Peyer's patch (tissue), 4 donors: ENCODE measurements at regions not wholly inside any gene's neighbourhood (a gene's known extent, or its start where the extent isn't known, plus 50 kb on each side); places are given as distances from the start of the nearest gene placed in this dataset.

Source experiments
- DNase-seq, 3 donors: peaks; one replicate each; pipeline ENCODE4 v3.0.0-alpha.2; 2017 to 2019
- H3K27ac ChIP-seq, 4 donors: fragments of 200-600 bp; sonication (generic); one replicate each; pipeline ENCODE4 v1.5.1; 2016 to 2019
- H3K27me3 ChIP-seq, 2 donors: fragments of 200-600 bp; sonication (generic); one replicate each; pipeline ENCODE4 v1.5.1; 2019
- H3K36me3 ChIP-seq, 3 donors: fragments of 200-600 bp; sonication (generic); one replicate each; pipeline ENCODE4 v1.5.1; 2016 to 2019
- H3K4me1 ChIP-seq, 4 donors: fragments of 200-600 bp; sonication (generic); one replicate each; pipeline ENCODE4 v1.5.1; 2016 to 2019
- H3K4me3 ChIP-seq, 4 donors: fragments of 200-600 bp; sonication (generic); 1 replicate in 3 of 4; 2 replicates in 1 of 4; pipeline ENCODE4 v1.5.1; 2016 to 2019; ENCODE audit warnings: mild to moderate bottlenecking in 1 of 4
- H3K9me3 ChIP-seq, 4 donors: fragments of 200-600 bp; sonication (generic); one replicate each; pipeline ENCODE4 v1.5.1; 2016 to 2019; ENCODE audit warnings: mild to moderate bottlenecking in 1 of 4
- POLR2A ChIP-seq, 2 donors: fragments of 450-650 bp; IDR thresholded peaks; one replicate each; pipeline ENCODE4 v1.5.1; 2017; ENCODE audit warnings: antibody characterized with exemption in 2 of 2, mild to moderate bottlenecking in 2 of 2, moderate library complexity in 2 of 2
- TF ChIP-seq, protein P1 (sequence below), 6 experiments: fragments of 450-650 bp in 4 of 6; fragments of 200-600 bp in 2 of 6; sonication (generic) in 1 of 6; IDR thresholded peaks; one replicate each; pipeline ENCODE4 v1.5.1; 2017 to 2019; ENCODE audit warnings: antibody characterized with exemption in 6 of 6, mild to moderate bottlenecking in 3 of 6, moderate library complexity in 1 of 6

- Histone ChIP-seq H3K36me3 (no peaks in the 10 kb centered on the region), H3K27ac (no peak overlapping the region), H3K4me3 (no peak overlapping the region), H3K9me3 (no peaks in the 10 kb centered on the region), H3K4me1 (no peaks in the 10 kb centered on the region), H3K27me3 (no peaks in the 10 kb centered on the region)
- DNase-seq = no peak
- TF ChIP-seq POLR2A (IDR thresholded peaks at IDR 0.05) = no peak
- TF ChIP-seq, protein P1, sequence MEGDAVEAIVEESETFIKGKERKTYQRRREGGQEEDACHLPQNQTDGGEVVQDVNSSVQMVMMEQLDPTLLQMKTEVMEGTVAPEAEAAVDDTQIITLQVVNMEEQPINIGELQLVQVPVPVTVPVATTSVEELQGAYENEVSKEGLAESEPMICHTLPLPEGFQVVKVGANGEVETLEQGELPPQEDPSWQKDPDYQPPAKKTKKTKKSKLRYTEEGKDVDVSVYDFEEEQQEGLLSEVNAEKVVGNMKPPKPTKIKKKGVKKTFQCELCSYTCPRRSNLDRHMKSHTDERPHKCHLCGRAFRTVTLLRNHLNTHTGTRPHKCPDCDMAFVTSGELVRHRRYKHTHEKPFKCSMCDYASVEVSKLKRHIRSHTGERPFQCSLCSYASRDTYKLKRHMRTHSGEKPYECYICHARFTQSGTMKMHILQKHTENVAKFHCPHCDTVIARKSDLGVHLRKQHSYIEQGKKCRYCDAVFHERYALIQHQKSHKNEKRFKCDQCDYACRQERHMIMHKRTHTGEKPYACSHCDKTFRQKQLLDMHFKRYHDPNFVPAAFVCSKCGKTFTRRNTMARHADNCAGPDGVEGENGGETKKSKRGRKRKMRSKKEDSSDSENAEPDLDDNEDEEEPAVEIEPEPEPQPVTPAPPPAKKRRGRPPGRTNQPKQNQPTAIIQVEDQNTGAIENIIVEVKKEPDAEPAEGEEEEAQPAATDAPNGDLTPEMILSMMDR (IDR thresholded peaks at IDR 0.05) = no peak
Observed at GRCh38 chr19:31801611-31802010, 452.4 kb upstream of the TSHZ3 start.

- Histone ChIP-seq H3K9me3 (no peaks in the 10 kb centered on the region), H3K36me3 (no peaks in the 10 kb centered on the region), H3K4me3 (no peak overlapping the region), H3K4me1 (no peaks in the 10 kb centered on the region), H3K27ac (no peak overlapping the region), H3K27me3 (no peaks in the 10 kb centered on the region)
- DNase-seq = no peak
- no peak for TF ChIP-seq POLR2A (IDR thresholded peaks at IDR 0.05)
- TF ChIP-seq, protein P1 (IDR thresholded peaks at IDR 0.05) = no peak
Observed at GRCh38 chr19:31803835-31804446, 454.7 kb upstream of the TSHZ3 start.

DNA sequence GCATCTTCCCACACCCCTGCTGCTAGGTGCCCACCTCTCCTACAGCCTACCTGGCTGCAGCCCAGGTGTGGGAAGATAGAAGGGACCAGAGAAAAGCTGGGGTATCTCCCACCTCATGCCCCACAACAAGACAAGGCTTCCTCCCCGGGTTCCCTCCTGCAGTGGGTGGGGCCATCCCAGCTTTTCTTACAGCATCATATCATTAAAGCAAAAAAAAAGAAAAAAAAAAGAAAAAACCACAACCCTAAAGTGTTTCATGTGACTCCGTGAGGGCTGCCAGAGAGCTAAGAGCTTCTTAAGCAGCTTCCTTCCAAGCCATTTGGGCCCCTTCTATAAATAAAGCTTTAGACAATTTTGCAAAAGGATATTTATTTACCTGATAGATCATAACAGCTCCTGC, 455.4 kb upstream of the TSHZ3 start:
- no peaks in the 10 kb centered on the region for H3K27me3 ChIP-seq
- no peaks in the 10 kb centered on the region for H3K36me3 ChIP-seq
- TF ChIP-seq, protein P1 (IDR thresholded peaks at IDR 0.05) = no peak
- H3K4me3 ChIP-seq = no peak overlapping the region
- H3K27ac ChIP-seq = no peak overlapping the region
- H3K4me1 ChIP-seq = no peaks in the 10 kb centered on the region
- DNase-seq = no peak
- no peaks in the 10 kb centered on the region for H3K9me3 ChIP-seq

GRCh38 chr19:31810536-31811109, 461.4 kb upstream of the TSHZ3 start:
- H3K27me3 ChIP-seq = no peaks in the 10 kb centered on the region
- DNase-seq = no peak
- TF ChIP-seq, protein P1 (IDR thresholded peaks at IDR 0.05) = no peak
- no peak for TF ChIP-seq POLR2A (IDR thresholded peaks at IDR 0.05)
- H3K27ac ChIP-seq = no peak overlapping the region
- no peak overlapping the region for H3K4me3 ChIP-seq
- H3K36me3 ChIP-seq = no peaks in the 10 kb centered on the region
- no peaks in the 10 kb centered on the region for H3K9me3 ChIP-seq
- H3K4me1 ChIP-seq = no peaks in the 10 kb centered on the region

DNA sequence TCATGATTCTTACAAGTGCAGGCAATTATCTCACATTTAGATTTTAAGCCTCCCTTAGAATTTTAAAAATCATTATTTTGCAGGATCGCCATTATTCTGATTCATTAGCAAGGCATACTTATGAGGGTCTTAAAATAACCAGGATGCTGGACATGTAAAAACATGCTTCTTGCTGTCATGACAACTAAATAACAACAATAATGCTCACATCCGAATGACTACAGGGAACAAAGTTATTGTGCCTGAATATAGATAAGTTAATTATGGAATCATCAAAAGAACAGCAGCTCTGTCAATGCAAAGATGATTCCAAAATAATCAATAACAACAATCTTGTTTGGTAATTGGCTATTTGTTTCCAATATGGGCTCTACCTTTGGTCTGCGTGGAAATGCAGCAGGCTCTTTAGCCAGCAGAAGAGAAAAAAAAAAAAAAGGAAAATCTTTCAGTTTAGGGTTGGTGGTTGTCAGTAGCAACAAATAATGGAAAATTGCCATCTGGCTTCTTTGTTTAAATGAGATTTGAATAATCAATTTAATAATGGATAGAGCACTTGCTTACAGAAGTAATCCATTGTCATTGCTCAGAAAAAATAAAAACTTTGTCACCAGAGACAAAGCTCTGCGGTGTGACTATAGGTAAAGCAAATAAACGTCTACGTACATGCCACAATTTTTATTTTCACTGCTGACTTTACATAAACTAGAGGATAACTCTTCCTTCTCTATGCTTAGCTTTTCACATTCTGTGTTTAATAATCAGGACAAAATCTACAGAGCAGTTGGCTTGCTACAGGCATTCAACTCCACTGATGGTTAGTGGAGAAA, 468.9 kb upstream of the TSHZ3 start:
- Histone ChIP-seq H3K4me1 (no peaks in the 10 kb centered on the region), H3K27ac (no peak overlapping the region), H3K27me3 (no peaks in the 10 kb centered on the region), H3K4me3 (no peak overlapping the region), H3K36me3 (no peaks in the 10 kb centered on the region), H3K9me3 (no peaks in the 10 kb centered on the region)
- no peak for DNase-seq
- TF ChIP-seq, protein P1 (IDR thresholded peaks at IDR 0.05) = no peak
- no peak for TF ChIP-seq POLR2A (IDR thresholded peaks at IDR 0.05)
